Dermis microvascular lymphatic vessel endothelial cell (primary cell): ENCODE measurements at regions not wholly inside any gene's neighbourhood (a gene's known extent, or its start where the extent isn't known, plus 50 kb on each side); places are given as distances from the start of the nearest gene placed in this dataset.
"Not testable (repeated sequence)": the region's sequence is repeated elsewhere in the genome, so short reads cannot be mapped to it uniquely, and the experiment has no call there.

Source experiments
- DNase-seq, 2 donors: peaks; one replicate each; pipeline versions ENCODE4 v3.0.0 to v3.0.0-alpha.2; 2010; ENCODE audit warnings: low read depth in 2 of 2

DNA sequence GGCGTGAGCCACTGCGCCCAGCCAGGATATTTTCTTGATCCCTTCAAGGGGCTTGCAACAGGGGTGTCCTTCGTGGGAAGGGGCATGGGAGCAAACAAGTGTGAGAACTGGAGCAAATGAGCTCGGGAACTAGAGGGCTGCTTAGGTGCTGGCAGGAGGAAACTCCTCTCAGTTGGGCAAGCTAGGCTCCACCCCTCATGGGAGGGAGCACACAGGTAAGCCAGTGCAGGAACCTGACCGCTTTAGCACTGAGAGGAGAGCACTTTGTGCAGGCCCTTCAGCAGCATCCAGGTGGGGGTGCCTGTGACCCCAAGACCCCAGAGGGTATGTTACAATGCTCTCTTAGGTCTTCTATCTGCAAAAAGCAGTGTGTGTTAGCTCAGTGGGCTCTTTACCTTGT is 755.4 kb upstream of the MDGA2 start:
- DNase-seq = no peak

DNA sequence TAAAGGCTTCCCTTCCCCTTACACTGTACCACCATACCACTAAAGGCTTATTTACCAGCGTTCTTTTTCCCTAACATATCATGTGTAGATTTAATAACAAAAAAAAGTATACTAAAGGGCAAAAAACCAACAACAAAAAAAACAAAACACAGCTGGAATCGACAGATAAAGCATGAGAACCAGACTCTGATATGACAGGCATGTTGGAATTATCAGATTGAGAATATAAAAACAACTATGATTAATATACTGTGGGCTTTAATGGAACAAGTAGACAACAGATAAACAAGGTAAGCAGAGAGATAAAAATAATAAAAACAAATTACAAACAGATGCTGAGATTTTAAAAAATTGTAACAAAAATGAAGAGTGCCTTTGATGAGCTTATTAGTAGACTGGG is 754.1 kb upstream of the MDGA2 start:
- no peak for DNase-seq

DNA sequence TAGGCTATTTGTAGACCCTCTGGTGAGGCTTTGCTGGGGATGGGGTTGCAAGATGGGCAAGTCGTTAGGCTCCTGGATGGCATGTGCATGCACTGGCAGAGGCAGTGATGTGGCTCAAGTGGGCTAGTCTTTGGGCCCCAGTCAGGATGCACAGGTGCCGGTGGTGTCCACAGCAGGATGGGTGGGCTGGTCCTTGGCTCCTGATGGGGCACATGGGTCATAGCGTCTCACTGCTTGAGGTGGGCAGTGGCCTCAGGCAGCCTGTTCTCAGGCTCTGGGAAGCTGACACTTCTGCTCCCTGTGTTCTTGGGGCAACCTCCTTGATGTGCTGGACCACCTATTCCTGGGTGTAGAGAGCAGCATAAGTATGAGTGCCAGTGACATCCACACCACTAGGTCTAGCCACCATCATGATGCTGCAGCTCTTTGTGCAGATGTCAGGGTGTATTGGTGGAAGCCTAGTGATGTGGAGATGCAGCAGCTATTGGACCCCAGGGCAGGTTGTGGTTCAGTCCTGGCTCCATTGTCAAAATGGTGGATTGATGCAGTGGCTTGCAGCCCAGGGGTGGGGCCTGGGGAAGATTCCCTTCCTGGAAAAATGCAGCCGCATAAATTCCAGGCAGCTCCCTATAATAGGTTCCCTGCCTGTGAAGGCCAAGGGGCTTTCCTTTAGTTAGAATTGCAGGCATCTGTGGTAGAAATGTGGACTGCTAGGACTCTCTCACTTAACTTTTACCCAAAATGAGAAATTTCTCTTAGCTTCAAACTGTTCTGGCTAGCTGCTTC is 742.5 kb upstream of the MDGA2 start:
- DNase-seq = no peak

DNA sequence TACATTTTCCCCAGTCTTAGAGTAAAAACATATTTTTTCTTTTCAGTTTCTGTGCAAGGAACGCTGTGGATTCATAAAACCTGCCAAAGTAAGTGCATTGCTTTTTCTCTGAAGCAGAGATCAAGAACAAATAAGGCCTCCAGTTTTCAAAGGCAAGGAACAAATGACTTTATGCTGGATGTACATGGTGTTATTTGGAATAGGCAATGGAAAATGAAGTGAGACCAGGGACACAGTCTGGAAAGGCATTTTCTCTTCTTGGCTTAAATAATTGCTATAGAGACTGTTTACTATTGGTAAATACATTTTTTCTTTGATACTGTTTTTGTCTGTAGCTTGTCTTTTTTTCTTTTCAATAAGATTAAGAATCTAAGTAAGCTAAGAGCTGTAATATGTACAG is 725.9 kb upstream of the MDGA2 start:
- no peak for DNase-seq

DNA sequence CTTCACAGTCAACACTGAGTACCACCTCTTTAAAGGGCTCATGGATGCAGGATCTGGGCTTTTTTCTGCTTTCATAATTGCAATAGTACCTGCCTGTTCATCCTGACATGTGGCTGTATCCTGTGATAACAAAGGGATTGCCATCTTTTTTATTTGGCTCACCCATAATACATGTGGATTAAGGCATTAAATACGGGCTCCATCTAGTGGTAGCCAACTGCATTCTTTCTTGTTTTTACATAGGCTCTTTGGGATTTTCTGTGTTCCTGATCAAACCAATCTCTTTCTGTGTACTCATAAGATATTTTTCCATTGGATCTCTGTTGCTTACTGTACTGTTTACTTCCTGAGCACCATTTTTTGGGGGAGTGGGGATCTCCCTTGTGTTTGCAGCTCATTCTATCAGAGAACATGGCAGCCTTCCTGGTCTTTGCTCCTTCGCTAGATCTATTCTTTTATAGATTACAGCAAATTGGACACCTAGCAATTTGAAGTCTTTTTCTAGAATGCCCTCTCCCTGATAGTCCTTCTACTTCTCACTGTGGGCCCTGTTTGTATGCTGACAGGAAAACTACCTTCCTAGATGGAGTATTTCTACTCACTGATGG is 723.4 kb upstream of the MDGA2 start:
- DNase-seq = peak; percentile 5 to 33

DNA sequence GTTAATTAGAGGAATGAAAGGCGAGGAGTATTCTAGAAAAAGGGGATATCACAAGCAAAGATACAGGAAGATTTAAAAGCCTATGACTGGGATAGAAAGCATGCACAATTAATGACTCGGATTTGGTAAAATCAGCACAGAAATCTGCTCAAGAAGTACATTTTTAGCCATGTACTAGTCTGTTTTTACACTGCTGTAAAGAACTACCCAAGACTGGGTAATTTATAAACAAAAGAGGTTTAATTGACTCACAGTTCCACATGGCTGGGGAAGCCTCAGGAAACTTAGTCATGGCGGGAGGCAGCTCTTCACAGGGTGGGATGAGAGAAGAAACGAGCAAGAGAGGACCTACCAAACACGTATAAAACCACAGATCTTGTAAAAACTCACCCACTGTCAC is 716.3 kb upstream of the MDGA2 start:
- no peak for DNase-seq

DNA sequence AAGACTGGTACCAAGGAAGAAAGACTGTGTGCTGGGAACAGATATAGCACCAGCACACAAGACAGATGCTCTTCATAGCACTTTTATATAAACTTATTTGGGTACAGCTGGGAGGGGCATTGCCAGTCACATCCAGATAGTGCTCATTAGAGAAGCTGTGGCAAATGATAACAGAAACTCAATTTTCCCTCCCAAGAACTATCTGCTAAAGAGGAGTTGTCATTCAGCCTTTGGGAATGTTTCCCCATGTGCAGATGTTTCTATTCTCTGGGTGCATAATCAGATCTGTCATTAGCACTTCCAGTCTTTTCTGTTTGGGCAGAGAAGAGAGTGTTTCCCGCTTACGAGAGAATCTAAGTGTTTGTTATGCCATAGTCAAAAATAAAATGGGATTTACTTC is 714.9 kb upstream of the MDGA2 start:
- no peak for DNase-seq

DNA sequence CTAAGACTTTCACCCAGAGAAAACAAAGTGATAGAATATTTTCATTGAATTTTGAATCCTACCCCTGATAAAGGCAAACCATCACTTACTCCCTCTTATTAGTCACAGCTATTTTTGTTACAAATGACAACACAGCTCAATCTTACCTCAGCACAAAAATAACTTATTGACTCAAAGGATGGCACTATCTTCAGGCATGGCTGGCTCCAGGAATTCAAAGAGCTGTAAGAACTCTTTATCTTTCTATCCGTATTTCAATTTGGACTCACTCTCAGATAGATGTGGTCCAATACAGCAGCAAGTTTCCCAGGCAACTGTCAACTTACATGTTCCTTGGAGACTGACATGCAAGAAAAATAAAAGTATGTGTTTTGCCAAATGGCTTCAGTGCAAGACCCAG is 709.4 kb upstream of the MDGA2 start:
- no peak for DNase-seq

DNA sequence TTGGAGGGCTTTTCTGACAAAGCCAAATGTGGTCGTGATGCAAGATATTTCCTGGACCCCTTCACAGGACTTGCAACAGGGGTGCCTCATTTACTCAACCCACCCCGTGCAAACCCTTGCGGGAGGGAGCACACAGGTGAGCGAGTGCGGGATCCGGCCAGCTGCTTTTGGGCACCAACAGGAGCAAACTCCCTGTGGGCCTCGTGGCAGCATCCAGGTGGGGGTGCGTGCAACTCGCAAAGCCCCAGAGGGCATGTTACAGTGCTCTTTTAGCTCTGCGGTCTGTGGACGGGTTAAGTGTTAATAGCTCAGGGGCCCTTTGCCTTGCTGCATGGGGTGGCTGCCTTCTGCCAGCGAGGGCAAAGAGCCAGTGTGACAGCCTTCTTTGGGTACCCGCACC is 707.6 kb upstream of the MDGA2 start:
- DNase-seq = no peak

DNA sequence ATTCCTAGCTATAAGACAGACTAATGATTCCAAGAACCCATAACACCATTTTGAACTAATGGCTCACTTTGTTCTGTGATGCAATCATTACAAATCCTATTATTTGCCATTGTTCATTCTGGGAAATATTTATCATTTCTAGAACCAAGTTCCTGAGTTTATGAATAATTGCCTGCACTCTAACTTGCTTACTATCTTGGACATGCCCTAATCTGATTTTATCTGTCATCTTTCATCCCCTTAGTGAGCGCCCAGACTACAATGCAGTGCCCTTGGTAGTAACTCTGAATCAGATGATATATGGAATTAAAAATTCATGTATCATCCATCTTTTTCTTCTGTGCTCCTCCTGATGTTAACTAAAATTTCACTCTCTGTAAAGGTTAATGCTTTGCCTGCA is 703.1 kb upstream of the MDGA2 start:
- no peak for DNase-seq

DNA sequence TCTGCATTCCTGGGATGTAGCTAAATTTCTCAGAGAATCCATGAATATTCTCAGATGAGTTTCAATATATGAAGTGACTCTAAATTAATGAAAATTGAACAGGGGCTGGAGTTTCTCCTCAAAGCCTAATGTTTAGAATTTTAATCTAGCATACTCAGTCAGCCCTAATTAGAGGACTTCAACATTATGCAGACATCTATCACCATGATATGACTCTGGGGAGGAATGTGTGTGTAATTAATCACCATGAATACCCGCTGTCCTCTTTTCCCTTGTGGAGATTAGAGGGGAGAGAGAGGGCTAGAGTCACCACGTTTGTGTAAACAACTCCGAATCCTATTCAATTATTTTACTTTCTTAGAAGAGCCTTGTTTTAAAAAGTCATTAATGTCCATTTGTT is 698.6 kb upstream of the MDGA2 start:
- no peak for DNase-seq

DNA sequence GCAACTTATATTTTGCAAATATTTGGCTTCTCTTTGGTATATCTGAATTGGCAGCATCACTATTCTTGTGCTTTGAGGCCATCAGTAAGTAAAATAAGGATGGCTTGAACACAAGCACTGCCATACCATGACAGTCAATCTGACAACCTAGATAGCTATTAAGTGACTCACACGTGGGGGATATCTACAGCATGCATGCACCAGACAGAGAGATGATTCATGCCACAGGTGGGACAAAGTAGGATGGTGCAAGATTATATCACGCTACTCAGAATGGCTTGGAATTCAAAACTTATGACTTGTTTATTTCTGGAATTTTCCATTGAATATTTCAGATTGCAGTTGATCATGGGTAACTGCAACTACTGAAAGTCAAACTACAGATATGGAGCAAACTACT is 675.6 kb upstream of the MDGA2 start:
- no peak for DNase-seq

DNA sequence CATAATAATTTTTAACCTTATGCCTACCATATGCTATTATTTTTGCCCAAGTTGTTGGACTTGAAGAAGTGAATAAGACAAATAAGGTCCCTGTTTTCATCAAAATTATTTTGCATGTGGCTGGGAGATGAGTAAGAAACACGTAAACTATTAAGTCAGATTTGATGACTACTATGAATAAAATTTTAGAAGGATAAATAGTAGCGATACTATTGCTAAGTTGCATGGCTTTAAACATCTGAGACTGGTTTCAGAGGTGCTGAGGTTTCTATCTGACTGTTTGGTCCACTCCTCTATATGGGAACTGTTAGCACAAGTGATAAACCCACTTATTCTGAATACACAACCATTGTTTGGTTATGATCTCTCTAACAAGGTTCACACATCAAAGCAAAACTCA is 674.3 kb upstream of the MDGA2 start:
- no peak for DNase-seq

DNA sequence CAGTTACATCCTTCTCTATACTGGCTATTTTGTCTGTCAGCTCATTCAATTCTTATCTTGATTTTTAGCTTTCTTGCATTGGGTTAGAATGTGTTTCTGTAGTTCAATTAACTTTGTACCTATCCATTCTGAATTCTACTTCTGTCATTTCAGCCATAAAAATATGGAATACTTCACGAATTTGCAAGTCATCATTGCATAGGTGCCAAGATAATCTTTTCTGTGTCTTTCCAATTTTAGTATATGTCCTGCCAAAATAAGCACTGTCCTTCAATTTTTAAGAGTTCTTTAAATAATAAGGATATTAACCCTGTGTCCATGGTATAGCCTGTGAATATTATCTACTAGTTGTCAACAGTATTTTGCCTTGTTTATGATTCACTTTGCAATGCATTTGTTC is 665.7 kb upstream of the MDGA2 start:
- no peak for DNase-seq

DNA sequence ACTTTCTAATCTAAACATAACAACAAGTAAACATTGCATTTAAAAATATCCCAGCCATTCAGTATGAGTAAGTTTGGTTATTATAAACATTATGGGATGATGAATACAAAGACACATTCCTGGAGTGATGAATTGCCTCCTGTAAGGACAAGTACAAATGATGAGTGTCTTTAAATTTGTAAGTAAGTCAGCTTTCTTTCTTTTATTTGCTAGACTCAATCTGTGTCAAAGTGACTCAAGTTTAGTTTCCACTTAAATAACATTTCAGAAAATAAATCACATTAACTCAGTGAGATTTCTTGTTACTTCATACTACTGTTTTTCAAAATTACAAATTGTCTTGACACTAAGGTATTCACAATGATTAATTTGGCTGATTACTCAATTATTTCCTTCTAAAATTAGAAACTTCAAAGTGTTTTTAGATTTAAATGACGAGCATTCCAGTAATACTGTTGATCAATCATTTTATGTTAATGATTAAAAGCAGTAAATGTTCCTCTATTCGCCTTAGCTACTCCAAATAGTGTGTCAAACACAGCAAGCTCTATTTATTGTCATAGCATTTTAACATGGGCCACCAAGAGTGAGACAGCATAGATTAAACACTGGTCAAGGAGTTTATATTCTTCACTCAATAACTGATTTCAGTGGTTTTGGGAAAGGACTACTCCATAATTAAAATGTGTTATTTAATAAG is 658.0 kb upstream of the MDGA2 start:
- no peak for DNase-seq

DNA sequence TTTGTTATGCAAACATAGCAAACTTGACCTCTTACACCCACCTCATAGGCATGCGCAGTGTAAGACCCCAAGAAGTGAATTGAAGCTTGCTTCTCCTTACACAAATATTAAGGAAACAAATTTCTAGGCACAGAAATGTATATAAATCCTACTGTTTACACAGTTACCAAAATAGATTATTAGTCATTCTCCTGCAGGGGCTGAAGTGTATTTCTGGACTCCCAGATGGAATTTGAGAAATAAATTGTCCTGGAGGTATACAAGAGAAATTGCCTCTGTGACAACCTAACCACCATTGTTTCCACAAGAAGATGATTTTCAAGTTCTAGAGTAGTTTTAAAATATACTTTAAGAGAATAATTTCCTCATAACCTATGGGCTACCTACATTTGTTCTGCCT is 656.0 kb upstream of the MDGA2 start:
- DNase-seq = no peak

DNA sequence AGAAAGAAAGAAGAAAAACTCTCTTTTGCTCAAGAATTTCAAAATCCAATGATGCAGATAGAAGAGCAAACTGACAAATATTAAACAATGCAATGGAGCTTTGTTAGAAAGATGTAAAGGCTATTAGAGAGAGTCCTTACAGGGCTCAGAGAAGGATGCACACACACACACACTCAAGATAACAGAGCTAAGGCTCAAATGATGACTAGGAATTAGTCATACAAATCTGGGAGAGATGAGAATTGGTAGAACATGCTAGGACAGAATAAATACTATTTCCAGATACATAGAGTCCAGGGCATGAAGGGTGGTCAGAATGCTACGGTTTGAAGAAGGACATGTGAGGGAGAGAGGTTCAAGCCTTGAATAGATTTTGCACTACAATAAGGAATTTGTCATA is 650.1 kb upstream of the MDGA2 start:
- no peak for DNase-seq

DNA sequence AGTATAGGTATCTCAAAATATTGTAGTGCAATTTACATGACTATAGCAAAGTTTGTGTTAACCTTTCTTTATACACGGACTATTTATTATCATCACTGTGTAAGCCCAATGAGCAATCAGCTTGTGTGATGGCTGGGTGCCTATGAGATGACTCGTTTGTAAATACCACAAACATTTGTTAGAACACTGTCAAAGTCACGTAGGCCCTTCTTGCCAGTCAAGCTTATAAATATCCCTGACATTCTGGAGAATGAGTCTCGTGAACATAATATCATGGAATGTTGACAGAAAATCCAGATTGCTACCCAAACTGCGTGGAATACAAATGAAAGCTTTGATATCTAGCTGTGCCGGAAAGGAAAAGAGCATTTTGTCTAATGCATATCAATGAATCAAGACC is 648.3 kb upstream of the MDGA2 start:
- DNase-seq = no peak

DNA sequence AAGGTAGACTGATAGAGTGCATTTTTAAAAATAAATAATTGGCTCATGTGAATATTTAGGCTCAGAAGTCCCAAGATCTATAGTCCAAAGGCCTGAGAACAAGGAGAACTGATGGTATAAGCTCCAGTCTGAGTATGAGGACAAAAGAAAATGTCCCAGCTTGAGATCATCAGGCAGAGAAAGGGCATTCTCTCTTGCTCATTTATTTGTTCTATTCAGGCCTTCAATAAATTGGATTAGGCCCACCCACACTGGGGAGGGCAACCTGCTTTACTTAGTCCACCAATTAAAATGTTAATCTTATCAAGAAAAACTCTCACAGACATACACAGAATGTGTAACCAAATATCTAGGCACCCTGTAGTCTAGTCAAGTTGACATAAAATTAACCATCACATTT is 644.4 kb upstream of the MDGA2 start:
- no peak for DNase-seq

DNA sequence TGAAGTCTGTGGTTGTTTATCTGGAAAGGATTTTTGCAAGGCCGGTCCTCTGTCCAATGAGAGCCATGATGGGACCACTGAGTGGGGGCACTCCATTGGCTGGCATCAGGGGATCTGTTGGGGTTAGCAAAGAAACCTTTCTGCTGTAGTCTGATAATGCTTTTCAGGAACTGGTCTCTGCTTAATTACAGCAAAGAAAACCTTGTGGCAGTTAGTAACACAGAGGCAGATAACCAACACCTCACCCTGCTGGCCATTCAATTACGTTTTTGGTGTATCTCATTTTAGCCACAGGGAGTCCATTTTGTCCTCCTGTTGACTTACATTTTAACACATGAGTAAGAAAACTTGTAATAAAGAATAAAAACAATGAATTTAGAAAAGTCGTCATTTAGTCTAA is 629.3 kb upstream of the MDGA2 start:
- no peak for DNase-seq

DNA sequence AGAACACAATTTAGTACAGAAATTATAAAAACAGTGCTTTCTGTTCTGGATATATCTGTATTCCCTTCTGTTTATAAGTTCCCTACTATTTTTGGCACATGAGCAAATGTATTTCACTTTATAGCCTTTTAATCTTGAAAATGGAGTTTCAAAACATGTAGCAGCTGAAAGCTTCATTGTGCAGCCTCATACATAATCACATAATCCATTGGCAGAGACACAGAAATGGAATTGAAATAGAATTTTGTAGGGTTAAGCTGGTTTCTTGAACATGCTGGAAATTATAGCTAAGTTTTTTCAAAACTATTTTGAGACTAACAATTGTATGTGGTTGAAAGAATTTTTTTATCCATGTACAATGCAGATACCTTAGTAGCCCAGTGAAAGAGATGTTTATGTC is 614.3 kb upstream of the MDGA2 start:
- DNase-seq = no peak

DNA sequence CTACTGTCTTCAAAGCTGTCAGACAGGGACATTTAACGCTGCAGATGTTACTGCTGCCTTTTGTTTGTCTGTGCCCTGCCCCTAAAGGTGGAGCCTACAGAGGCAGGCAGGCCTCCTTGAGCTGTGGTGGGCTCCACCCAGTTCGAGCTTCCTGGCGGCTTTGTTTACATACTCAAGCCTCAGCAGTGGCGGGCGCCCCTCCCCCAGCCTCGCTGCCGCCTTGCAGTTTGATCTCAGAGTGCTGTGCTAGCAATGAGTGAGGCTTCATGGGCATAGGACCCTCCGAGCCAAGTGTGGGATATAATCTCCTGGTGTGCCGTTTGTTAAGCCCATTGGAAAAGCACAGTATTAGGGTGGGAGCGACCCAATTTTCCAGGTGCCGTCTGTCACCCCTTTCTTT is 609.8 kb upstream of the MDGA2 start:
- not testable (repeated sequence) for DNase-seq

DNA sequence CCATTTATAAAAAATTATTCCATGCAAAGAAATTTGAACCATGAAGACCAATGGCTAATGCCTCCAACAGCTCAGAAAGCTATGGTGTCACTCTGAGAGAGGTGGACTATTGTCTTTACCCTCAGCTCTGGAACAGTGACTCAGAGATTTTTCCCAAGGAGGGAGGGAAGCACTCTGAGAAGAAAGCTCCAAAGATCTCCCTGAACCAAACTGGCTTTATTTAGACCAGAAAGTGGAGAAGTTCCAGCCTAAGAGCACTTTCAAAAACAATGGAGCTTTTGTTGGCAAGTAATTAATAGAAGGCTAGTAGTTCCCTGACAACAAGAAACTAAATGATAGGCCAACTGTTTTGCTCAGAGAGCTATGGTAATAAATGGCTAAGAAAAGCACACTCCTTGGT is 599.9 kb upstream of the MDGA2 start:
- DNase-seq = no peak
